PC-9 (cell line): ENCODE measurements at regions not wholly inside any gene's neighbourhood (a gene's known extent, or its start where the extent isn't known, plus 50 kb on each side); places are given as distances from the start of the nearest gene placed in this dataset.
"Not testable (repeated sequence)": the region's sequence is repeated elsewhere in the genome, so short reads cannot be mapped to it uniquely, and the experiment has no call there.

Source experiments
- BruUV-seq: library from RNA; stranded (reverse); fragments of 400-500 nt; replicated peaks from 2 replicates; lab custom pipeline; 2021; lab: Mats Ljungman, UMichigan
- CTCF ChIA-PET: fragments of 300-600 bp; sonication (Branson Sonifier 250); formaldehyde crosslinking; loops from one replicate; lab custom pipeline; 2022; ENCODE audit warnings: antibody characterized with exemption; lab: Charles Lee
- POLR2A ChIA-PET: fragments of 300-600 bp; sonication (Branson Sonifier 250); formaldehyde crosslinking; loops from one replicate; lab custom pipeline; 2022; ENCODE audit warnings: antibody characterized with exemption; ENCODE audit not compliant: unreplicated experiment; lab: Charles Lee
- DNase-seq, 2 experiments: peaks; one replicate each; pipeline versions ENCODE4 v3.0.0 to v3.0.0-alpha.2; 2015 to 2022; ENCODE audit warnings: mixed read lengths in 1 of 2
- H2AFZ ChIP-seq: fragments of 200-600 bp; sonication (generic); 2 replicates; pipeline ENCODE4 v1.8.1; 2017; ENCODE audit warnings: antibody characterized with exemption
- H3F3A ChIP-seq: fragments of 200-600 bp; sonication (generic); 2 replicates; pipeline ENCODE4 v1.8.1; 2017; ENCODE audit warnings: antibody characterized with exemption, mild to moderate bottlenecking, low read depth; ENCODE audit not compliant: insufficient read depth
- H3K27ac ChIP-seq: fragments of 200-600 bp; sonication (generic); 2 replicates; pipeline ENCODE4 v1.6.1; 2016; ENCODE audit warnings: mixed run types
- H3K27me3 ChIP-seq: fragments of 200-600 bp; sonication (generic); 2 replicates; pipeline ENCODE4 v1.6.1; 2016; ENCODE audit warnings: low read depth, mixed run types; ENCODE audit not compliant: insufficient read depth
- H3K36me3 ChIP-seq: fragments of 200-600 bp; sonication (generic); 2 replicates; pipeline ENCODE4 v1.6.1; 2016; ENCODE audit warnings: low read depth, mixed run types
- H3K4me1 ChIP-seq: fragments of 200-600 bp; sonication (generic); replicated peaks from 2 replicates; pipeline ENCODE4 v1.6.1; 2016; ENCODE audit warnings: mixed run types; ENCODE audit not compliant: insufficient read depth
- H3K4me2 ChIP-seq: fragments of 200-600 bp; sonication (generic); 2 replicates; pipeline ENCODE4 v1.6.1; 2017; ENCODE audit warnings: mixed run types
- H3K4me3 ChIP-seq: fragments of 200-600 bp; sonication (generic); 2 replicates; pipeline ENCODE4 v1.6.1; 2016; ENCODE audit warnings: mixed run types
- H3K79me2 ChIP-seq: fragments of 200-600 bp; sonication (generic); 2 replicates; pipeline ENCODE4 v1.6.1; 2017; ENCODE audit warnings: low read depth, mixed run types
- H3K9me2 ChIP-seq: fragments of 200-600 bp; sonication (generic); 2 replicates; pipeline ENCODE4 v1.8.1; 2017; ENCODE audit warnings: mild to moderate bottlenecking; ENCODE audit not compliant: insufficient read depth
- H3K9me3 ChIP-seq: fragments of 200-600 bp; sonication (generic); 2 replicates; pipeline ENCODE4 v1.8.1; 2016; ENCODE audit warnings: low read depth; ENCODE audit not compliant: insufficient read depth
- H4K20me1 ChIP-seq: fragments of 200-600 bp; sonication (generic); 2 replicates; pipeline ENCODE4 v1.8.1; 2017; ENCODE audit not compliant: insufficient read depth
- EZH2 ChIP-seq: fragments of 200-600 bp; sonication (generic); IDR thresholded peaks from 2 replicates; pipeline ENCODE4 v1.8.0; 2017; ENCODE audit warnings: antibody characterized with exemption, low read depth
- intact Hi-C: fragments of 100-400 bp; cut with micrococcal nuclease; formaldehyde crosslinking; loops from one replicate; pipeline ENCODE4 v1.10.0; 2022; ENCODE audit not compliant: unreplicated experiment
- TF ChIP-seq, protein P1 (sequence below): fragments of 200-600 bp; sonication (generic); conservative IDR thresholded peaks from 2 replicates; pipeline ENCODE4 v1.6.1; 2017; ENCODE audit warnings: mixed run types, antibody characterized with exemption, mild to moderate bottlenecking, moderate library complexity

DNA sequence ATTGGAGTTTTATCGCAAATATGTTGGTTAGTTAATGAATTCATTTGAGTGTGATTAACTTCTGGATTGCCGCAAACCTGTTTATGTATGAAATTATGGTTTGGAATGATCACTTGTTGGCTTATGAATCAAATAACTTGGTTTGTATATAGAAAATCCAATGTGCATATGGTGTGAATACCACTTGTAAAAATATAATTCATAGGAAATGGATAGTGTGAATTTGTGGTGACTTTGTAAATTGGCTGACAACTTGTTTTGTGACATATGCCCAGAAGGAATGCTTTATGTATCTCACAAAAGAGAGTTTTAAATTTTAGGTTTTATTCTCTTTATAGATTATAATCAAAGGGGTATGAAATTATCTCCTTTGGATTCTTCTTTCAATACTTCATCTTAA lies 436.2 kb downstream of the EPHA5 start:
- TF ChIP-seq EZH2: no peak
- TF ChIP-seq, protein P1, sequence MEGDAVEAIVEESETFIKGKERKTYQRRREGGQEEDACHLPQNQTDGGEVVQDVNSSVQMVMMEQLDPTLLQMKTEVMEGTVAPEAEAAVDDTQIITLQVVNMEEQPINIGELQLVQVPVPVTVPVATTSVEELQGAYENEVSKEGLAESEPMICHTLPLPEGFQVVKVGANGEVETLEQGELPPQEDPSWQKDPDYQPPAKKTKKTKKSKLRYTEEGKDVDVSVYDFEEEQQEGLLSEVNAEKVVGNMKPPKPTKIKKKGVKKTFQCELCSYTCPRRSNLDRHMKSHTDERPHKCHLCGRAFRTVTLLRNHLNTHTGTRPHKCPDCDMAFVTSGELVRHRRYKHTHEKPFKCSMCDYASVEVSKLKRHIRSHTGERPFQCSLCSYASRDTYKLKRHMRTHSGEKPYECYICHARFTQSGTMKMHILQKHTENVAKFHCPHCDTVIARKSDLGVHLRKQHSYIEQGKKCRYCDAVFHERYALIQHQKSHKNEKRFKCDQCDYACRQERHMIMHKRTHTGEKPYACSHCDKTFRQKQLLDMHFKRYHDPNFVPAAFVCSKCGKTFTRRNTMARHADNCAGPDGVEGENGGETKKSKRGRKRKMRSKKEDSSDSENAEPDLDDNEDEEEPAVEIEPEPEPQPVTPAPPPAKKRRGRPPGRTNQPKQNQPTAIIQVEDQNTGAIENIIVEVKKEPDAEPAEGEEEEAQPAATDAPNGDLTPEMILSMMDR: no peak
- no peak overlapping the region for H2AFZ ChIP-seq
- no peaks in the 10 kb centered on the region for H3K27me3 ChIP-seq
- H3K9me2 ChIP-seq: no peaks in the 10 kb centered on the region
- no peaks in the 10 kb centered on the region for H3K4me1 ChIP-seq
- no peaks in the 10 kb centered on the region for H3K9me3 ChIP-seq
- H3K27ac ChIP-seq: no peak overlapping the region
- CTCF ChIA-PET: no interaction called here
- H3K4me3 ChIP-seq: no peak overlapping the region
- DNase-seq: no peak
- no peaks in the 10 kb centered on the region for H4K20me1 ChIP-seq
- POLR2A ChIA-PET: no interaction called here
- no peaks in the 10 kb centered on the region for H3F3A ChIP-seq
- intact Hi-C loops: no loop called here
- no peak overlapping the region for H3K4me2 ChIP-seq
- H3K79me2 ChIP-seq: no peaks in the 10 kb centered on the region
- BruUV-seq: no TSS peak
- no peaks in the 10 kb centered on the region for H3K36me3 ChIP-seq

DNA sequence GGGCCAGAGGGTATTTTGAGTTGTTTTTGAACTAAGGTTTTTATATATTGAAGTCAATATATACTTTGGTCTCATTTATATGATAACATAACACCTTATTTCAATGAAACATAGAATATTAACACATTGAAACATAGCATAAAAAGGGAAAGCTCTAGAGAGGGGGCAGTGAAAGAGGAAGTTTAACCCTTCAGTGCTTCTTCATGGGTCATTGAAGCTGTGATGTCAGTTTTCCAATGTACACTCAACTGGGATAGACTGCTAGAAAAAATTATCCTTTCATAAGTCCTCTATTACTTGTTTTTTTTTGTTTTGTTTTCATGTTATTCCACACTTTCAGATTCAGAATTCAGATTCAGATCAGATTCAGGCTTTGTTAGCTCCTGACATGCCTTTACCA lies 442.7 kb downstream of the EPHA5 start:
- no TSS peak for BruUV-seq
- no peak for DNase-seq
- POLR2A ChIA-PET: no interaction called here

DNA sequence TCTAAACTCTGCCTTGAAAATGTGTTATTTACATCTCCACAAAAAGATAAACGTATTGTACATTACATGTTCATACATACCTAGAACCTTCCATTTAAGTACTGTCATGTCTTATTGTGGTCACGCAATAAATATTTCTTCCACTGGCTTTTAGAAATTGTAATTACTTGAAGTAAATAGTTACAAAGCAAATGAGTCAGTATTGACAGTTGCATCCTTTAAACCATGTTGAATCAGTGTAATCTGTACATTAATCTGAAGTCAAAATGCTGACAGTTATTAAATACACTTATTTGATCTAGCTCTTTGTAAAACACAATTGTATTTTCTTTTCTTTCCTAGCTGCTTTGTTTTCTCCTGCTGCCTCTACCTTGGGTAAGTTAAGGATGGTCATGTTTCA lies 446.7 kb downstream of the EPHA5 start:
- intact Hi-C loops: no loop called here
- no peak for TF ChIP-seq EZH2
- TF ChIP-seq, protein P1: no peak
- H3K4me1 ChIP-seq: no peaks in the 10 kb centered on the region
- H3K4me2 ChIP-seq: no peak overlapping the region
- POLR2A ChIA-PET: no interaction called here
- H3K79me2 ChIP-seq: no peaks in the 10 kb centered on the region
- no peaks in the 10 kb centered on the region for H4K20me1 ChIP-seq
- H3F3A ChIP-seq: no peaks in the 10 kb centered on the region
- H3K27me3 ChIP-seq: no peaks in the 10 kb centered on the region
- H3K9me3 ChIP-seq: no peaks in the 10 kb centered on the region
- H2AFZ ChIP-seq: no peak overlapping the region
- DNase-seq: no peak
- no peak overlapping the region for H3K27ac ChIP-seq
- no peak overlapping the region for H3K4me3 ChIP-seq
- CTCF ChIA-PET: no interaction called here
- H3K36me3 ChIP-seq: no peaks in the 10 kb centered on the region
- BruUV-seq: no TSS peak
- H3K9me2 ChIP-seq: no peaks in the 10 kb centered on the region

More for the DNA sequence above, 442.7 kb downstream of the EPHA5 start:
- Histone ChIP-seq H2AFZ (no peak overlapping the region), H3K27me3 (no peaks in the 10 kb centered on the region), H3K4me2 (no peak overlapping the region), H4K20me1 (no peaks in the 10 kb centered on the region), H3F3A (no peaks in the 10 kb centered on the region), H3K9me3 (no peaks in the 10 kb centered on the region), H3K4me1 (no peaks in the 10 kb centered on the region), H3K79me2 (no peaks in the 10 kb centered on the region), H3K36me3 (no peaks in the 10 kb centered on the region), H3K4me3 (no peak overlapping the region), H3K27ac (no peak overlapping the region), H3K9me2 (no peaks in the 10 kb centered on the region)
- CTCF ChIA-PET: no interaction called here
- intact Hi-C loops: no loop called here
- TF ChIP-seq, protein P1: no peak
- TF ChIP-seq EZH2: no peak

DNA sequence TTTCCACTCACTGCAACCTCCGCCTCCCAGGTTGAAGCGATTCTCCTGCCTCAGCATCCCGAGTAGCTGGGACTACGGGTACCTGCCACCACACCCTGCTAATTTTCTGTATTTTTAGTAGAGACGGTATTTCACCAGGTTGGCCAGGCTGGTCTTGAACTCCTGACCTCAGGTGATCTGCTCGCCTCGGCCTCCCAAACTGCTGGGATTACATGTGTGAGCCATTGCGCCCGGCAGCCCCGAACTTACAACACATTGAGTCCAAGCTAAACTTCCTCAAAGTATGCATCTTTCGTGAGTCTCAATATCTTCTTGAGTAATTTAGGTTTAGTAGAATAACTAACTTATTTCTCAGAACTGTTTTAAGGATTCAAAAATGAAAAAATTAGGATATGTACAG lies 447.2 kb downstream of the EPHA5 start:
- H3K9me3 ChIP-seq, CTCF ChIA-PET, intact Hi-C loops, H3K27me3 ChIP-seq, BruUV-seq, H3K36me3 ChIP-seq, H3K4me2 ChIP-seq, H4K20me1 ChIP-seq, H3K27ac ChIP-seq, POLR2A ChIA-PET, H2AFZ ChIP-seq, H3K79me2 ChIP-seq, H3K9me2 ChIP-seq, H3F3A ChIP-seq, DNase-seq, H3K4me3 ChIP-seq, H3K4me1 ChIP-seq: not testable (repeated sequence)
